Astrocyte of the cerebellum (primary cell): ENCODE measurements at regions not wholly inside any gene's neighbourhood (a gene's known extent, or its start where the extent isn't known, plus 50 kb on each side); places are given as distances from the start of the nearest gene placed in this dataset.

Source experiments
- DNase-seq: peaks from one replicate; pipeline ENCODE4 v3.0.0-alpha.2; 2011; ENCODE audit warnings: low read depth
- H3K4me3 ChIP-seq: 2 replicates; pipeline ENCODE4 v1.5.1; 2011; ENCODE audit warnings: mild to moderate bottlenecking, low read depth, low read length, moderate library complexity
- in situ Hi-C: cut with HindIII; loops from 2 replicates; pipeline ENCODE4 v1.10.0; 2017; ENCODE audit warnings: low sequenced_read_pairs
- TF ChIP-seq, protein P1 (sequence below): IDR thresholded peaks from 2 replicates; pipeline ENCODE4 v1.5.1; 2012; ENCODE audit warnings: low read length, low read depth, moderate library complexity, mild to moderate bottlenecking; ENCODE audit errors: missing control alignments

DNA sequence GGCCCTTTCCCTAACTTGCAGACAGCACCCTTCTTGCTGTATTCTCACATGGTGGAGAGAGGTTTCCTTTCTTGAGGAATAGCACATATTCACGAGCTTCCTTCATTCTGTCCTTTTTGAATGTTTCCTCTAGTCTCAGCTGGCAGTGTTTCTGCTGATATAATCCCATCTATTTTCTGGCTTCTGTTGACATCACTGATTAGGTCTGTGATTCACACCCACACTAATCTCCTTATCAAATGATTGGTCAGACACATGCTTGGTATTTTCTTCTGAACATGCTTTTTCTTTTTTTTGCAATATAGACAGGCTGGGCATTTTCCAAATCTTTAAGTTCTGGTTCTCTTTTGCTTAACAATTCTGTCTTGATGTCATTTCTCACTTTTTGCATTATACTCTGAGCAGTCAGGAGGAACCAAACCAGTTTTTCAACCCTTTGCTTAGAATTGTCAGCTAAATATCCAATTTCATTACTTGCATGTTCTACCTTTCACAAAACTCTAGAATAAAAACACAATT is 65.4 kb downstream of the OXSM start:
- H3K4me3 ChIP-seq = no peak overlapping the region
- in situ Hi-C loops = no loop called here
- DNase-seq = no peak
- TF ChIP-seq, protein P1, sequence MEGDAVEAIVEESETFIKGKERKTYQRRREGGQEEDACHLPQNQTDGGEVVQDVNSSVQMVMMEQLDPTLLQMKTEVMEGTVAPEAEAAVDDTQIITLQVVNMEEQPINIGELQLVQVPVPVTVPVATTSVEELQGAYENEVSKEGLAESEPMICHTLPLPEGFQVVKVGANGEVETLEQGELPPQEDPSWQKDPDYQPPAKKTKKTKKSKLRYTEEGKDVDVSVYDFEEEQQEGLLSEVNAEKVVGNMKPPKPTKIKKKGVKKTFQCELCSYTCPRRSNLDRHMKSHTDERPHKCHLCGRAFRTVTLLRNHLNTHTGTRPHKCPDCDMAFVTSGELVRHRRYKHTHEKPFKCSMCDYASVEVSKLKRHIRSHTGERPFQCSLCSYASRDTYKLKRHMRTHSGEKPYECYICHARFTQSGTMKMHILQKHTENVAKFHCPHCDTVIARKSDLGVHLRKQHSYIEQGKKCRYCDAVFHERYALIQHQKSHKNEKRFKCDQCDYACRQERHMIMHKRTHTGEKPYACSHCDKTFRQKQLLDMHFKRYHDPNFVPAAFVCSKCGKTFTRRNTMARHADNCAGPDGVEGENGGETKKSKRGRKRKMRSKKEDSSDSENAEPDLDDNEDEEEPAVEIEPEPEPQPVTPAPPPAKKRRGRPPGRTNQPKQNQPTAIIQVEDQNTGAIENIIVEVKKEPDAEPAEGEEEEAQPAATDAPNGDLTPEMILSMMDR = no peak

DNA sequence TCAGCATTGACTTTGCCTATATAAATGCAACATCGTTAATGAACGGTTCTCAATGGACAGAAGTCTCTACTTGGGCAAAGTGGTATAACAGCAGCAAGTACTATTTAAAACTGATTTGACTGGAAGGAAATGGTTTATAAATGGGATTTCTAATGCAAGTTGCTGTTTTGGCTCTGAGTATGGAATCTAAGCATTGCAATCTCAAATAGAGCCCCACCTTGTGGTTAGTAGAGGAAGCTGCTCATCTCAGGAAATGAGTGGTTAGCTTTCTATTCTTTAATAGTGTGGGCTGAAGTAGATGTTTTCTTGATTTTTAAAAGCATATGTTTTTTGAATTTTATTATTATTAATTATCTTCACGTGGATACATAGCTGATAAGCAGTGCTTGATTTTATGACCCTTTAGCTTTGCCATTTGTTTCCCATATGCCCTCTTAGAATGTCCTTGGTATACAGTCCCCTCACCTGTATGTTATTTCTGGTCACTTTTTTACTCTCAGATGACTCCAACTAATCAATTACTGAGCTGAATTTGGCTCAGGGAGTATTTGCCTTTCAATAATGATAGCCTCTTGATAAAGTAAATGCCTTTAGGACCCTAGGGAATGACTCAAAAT is 67.1 kb downstream of the OXSM start:
- peak; percentile 24 for DNase-seq
- TF ChIP-seq, protein P1 = peak; percentile 87

DNA sequence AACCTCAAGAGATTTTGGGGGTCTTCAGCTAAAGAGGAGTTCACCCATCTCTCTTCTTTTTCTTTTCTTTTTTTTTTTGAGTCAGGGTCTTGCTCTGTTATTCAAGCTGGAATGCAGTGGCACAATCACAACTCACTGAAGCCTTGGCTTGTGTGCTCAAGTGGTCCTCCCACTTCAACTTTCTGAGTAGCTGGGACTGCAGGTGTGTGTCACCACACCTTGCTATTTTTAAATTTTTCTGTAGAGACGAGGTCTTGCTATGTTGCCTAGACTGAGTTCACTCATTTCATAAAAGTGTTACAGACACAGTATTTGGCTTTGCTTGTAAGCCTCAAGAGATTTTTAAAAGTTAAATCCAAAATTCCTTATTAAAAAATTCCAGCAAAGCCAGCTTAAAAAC is 71.7 kb downstream of the OXSM start:
- no peak for DNase-seq
- TF ChIP-seq, protein P1 = no peak
- in situ Hi-C loops = no loop called here

More for the DNA sequence above, 67.1 kb downstream of the OXSM start:
- H3K4me3 ChIP-seq = no peak overlapping the region
- in situ Hi-C loops = no loop called here

DNA sequence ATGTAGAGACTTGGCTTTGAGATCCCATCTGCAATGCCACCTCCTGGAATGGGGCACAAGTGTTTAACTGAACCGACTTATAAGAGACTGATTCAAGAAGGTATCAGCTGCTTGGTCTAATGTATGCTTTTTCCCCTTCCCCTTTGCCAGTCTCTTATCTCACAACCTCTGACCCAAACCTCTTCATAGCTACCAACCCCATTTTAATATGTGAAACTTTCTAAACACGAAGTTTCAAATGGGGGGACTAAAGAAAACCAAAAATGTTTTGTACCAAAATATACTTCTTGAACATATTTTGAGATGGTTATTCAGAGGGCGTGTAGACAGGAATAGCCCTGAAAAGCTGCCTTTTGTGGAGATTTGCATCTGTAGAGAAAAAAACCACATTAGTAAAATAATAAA is 73.1 kb downstream of the OXSM start:
- H3K4me3 ChIP-seq = no peak overlapping the region
- in situ Hi-C loops = no loop called here
- DNase-seq = no peak
- TF ChIP-seq, protein P1 = no peak

More for the DNA sequence above, 71.7 kb downstream of the OXSM start:
- no peak overlapping the region for H3K4me3 ChIP-seq

DNA sequence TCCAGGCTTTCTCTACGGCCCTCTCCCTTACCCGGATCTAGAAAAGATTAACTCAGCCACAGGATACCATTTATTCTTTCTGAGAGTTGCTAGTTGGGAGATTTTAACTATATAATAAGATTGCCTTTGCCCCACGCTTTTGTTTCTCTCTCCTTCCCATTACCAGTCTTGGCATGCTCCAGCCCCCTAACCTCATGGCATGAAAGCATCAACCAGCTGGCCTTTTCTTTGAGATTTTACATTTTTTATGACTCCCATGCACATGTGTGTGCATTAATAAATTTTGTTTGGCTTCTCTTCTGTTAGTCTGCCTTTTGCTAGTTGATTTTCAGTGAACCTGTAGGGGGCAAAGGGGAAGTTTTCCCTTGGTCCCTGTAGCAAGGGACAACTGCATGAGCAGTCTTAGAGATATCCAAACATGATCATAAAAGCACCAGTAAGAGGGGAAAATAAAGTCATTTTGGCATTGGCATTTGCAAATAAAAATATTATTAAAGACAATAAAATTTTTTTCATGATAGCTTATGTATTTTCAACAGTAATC is 73.6 kb downstream of the OXSM start:
- in situ Hi-C loops = no loop called here
- TF ChIP-seq, protein P1 = peak; percentile 29
- DNase-seq = no peak
- no peak overlapping the region for H3K4me3 ChIP-seq

DNA sequence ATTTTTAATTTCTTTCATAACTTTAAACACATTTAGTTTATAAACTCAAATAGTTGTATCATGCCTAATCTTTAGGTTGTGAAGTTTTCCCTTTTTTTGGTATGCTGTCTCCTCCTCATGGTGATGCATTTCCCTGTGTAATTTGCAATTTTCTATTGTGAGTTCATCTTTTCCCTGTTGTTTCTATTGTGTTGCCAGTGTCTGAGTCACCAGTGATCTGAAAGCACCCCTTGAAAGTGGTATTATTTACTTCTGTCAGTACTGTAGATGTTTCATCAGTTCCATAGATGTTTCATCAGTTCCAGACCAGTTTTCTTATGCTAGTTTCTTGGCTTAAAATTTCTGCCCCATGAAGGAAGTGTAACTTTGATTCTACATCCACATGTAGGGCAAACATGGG is 80.6 kb downstream of the OXSM start:
- H3K4me3 ChIP-seq = no peak overlapping the region
- in situ Hi-C loops = no loop called here
- DNase-seq = no peak
- TF ChIP-seq, protein P1 = no peak
